ENCODE measurements at regions not wholly inside any gene's neighbourhood (a gene's known extent, or its start where the extent isn't known, plus 50 kb on each side); places are given as distances from the start of the nearest gene placed in this dataset.

DNA sequence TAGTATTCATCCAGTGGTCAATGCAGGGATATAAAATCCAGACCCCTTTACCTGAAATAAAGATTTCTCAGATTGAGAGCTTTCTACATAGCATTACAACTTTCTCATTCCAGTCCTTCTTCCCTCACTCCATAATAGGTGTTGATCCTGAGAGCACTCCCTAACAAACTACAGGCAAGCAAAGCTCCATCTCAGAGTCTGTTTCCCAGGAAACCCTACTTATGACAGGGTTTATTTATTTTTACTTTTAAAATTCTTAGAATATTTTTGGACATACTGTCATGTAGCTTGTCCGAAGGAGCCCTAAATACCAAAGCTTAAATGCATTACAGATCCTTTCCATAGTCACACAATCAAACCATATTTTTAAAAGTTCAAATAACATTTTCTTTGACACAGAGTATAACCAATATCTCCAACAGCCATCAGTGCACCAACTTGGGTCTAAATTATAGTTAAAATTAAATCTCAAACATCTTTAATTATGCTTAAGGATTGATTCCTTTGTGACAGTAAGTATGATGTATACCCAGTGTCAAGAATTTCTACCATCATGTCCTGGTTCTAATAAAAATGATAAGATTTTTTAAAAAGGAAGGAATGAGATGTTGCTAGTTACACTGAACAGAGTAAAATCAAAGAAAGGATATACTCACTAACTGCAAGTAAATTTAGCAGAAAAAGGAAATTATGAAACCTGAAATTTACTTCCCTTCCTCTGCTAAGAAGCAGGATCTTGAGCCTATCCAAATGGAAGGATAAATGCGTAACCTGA lies 580.4 kb upstream of the ADGRL3 start (continued):
- TF ChIP-seq, protein P1, sequence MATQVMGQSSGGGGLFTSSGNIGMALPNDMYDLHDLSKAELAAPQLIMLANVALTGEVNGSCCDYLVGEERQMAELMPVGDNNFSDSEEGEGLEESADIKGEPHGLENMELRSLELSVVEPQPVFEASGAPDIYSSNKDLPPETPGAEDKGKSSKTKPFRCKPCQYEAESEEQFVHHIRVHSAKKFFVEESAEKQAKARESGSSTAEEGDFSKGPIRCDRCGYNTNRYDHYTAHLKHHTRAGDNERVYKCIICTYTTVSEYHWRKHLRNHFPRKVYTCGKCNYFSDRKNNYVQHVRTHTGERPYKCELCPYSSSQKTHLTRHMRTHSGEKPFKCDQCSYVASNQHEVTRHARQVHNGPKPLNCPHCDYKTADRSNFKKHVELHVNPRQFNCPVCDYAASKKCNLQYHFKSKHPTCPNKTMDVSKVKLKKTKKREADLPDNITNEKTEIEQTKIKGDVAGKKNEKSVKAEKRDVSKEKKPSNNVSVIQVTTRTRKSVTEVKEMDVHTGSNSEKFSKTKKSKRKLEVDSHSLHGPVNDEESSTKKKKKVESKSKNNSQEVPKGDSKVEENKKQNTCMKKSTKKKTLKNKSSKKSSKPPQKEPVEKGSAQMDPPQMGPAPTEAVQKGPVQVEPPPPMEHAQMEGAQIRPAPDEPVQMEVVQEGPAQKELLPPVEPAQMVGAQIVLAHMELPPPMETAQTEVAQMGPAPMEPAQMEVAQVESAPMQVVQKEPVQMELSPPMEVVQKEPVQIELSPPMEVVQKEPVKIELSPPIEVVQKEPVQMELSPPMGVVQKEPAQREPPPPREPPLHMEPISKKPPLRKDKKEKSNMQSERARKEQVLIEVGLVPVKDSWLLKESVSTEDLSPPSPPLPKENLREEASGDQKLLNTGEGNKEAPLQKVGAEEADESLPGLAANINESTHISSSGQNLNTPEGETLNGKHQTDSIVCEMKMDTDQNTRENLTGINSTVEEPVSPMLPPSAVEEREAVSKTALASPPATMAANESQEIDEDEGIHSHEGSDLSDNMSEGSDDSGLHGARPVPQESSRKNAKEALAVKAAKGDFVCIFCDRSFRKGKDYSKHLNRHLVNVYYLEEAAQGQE (IDR thresholded peaks at IDR 0.05; ENCODE audit: unreplicated experiment): no peak
- TF ChIP-seq NANOG (IDR thresholded peaks at IDR 0.05; ENCODE audit: borderline replicate concordance) (no peak), POLR2AphosphoS5 (IDR thresholded peaks at IDR 0.05; ENCODE audit: low read depth) (no peak)

DNA sequence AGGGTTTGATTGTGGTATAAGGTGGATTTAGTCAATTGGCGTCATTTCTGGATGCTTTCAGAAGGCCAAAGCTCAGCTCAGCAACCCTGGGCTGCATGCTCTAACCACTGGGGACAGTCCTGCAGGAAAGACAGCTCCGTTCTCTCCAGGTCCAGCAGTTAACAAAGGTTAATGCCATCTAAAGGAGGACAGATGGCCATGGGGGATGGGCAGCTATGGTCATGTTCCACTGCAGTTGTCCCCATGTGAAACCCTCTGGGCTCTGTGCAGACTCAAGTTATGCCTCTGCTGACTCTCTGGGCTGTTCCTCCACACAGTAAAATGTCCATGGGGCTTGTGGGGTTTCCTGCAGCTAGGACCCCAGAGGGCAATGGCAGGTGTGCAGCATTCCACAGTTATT lies 562.1 kb upstream of the ADGRL3 start:
- no peak overlapping the region for H3K4me3 Mint-ChIP-seq
- no peak overlapping the region for H2AFZ ChIP-seq
- DNase-seq (ENCODE audit: low spot score) (no peak), ATAC-seq (no peak)
- H4K20me1 ChIP-seq (replicated peaks; ENCODE audit: insufficient read depth): no peaks in the 10 kb centered on the region
- H3K79me2 ChIP-seq (replicated peaks; ENCODE audit: insufficient read depth): no peaks in the 10 kb centered on the region
- H3K4me1 ChIP-seq (ENCODE audit: insufficient read depth): no peaks in the 10 kb centered on the region
- 0 out of 2 replicates have a peak, but pooled peaks cover 4% of the 10 kb centered on the region for H3K9me2 ChIP-seq (ENCODE audit: insufficient read depth)
- no peak overlapping the region for H3K27ac ChIP-seq (ENCODE audit: low read depth)
- H3K4me1 Mint-ChIP-seq: no peaks in the 10 kb centered on the region
- H3K27me3 Mint-ChIP-seq (ENCODE audit: insufficient read depth, low read depth, poor library complexity): no peaks in the 10 kb centered on the region
- no peak overlapping the region for H3K27ac Mint-ChIP-seq
- H3K27me3 ChIP-seq (ENCODE audit: insufficient read depth): no peaks in the 10 kb centered on the region
- H3F3A ChIP-seq (replicated peaks; ENCODE audit: low read depth): no peaks in the 10 kb centered on the region
- H3K4me3 ChIP-seq: no peak overlapping the region
- peaks cover 34% of the 10 kb centered on the region for H3K9me3 Mint-ChIP-seq
- H3K36me3 ChIP-seq (ENCODE audit: insufficient read depth): no peaks in the 10 kb centered on the region
- H3K36me3 Mint-ChIP-seq (ENCODE audit: low read depth): no peaks in the 10 kb centered on the region; the same call in 2 of the 3 replicates
- no peak overlapping the region for H3K4me2 ChIP-seq
- TF ChIP-seq, protein P2, sequence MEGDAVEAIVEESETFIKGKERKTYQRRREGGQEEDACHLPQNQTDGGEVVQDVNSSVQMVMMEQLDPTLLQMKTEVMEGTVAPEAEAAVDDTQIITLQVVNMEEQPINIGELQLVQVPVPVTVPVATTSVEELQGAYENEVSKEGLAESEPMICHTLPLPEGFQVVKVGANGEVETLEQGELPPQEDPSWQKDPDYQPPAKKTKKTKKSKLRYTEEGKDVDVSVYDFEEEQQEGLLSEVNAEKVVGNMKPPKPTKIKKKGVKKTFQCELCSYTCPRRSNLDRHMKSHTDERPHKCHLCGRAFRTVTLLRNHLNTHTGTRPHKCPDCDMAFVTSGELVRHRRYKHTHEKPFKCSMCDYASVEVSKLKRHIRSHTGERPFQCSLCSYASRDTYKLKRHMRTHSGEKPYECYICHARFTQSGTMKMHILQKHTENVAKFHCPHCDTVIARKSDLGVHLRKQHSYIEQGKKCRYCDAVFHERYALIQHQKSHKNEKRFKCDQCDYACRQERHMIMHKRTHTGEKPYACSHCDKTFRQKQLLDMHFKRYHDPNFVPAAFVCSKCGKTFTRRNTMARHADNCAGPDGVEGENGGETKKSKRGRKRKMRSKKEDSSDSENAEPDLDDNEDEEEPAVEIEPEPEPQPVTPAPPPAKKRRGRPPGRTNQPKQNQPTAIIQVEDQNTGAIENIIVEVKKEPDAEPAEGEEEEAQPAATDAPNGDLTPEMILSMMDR (conservative IDR thresholded peaks at IDR 0.05; ENCODE audit: low read depth in 2 of 2): no peak
- TF ChIP-seq EZH2phosphoT487 (IDR thresholded peaks at IDR 0.05; ENCODE audit: unreplicated experiment): no peak
- TF ChIP-seq, protein P3, sequence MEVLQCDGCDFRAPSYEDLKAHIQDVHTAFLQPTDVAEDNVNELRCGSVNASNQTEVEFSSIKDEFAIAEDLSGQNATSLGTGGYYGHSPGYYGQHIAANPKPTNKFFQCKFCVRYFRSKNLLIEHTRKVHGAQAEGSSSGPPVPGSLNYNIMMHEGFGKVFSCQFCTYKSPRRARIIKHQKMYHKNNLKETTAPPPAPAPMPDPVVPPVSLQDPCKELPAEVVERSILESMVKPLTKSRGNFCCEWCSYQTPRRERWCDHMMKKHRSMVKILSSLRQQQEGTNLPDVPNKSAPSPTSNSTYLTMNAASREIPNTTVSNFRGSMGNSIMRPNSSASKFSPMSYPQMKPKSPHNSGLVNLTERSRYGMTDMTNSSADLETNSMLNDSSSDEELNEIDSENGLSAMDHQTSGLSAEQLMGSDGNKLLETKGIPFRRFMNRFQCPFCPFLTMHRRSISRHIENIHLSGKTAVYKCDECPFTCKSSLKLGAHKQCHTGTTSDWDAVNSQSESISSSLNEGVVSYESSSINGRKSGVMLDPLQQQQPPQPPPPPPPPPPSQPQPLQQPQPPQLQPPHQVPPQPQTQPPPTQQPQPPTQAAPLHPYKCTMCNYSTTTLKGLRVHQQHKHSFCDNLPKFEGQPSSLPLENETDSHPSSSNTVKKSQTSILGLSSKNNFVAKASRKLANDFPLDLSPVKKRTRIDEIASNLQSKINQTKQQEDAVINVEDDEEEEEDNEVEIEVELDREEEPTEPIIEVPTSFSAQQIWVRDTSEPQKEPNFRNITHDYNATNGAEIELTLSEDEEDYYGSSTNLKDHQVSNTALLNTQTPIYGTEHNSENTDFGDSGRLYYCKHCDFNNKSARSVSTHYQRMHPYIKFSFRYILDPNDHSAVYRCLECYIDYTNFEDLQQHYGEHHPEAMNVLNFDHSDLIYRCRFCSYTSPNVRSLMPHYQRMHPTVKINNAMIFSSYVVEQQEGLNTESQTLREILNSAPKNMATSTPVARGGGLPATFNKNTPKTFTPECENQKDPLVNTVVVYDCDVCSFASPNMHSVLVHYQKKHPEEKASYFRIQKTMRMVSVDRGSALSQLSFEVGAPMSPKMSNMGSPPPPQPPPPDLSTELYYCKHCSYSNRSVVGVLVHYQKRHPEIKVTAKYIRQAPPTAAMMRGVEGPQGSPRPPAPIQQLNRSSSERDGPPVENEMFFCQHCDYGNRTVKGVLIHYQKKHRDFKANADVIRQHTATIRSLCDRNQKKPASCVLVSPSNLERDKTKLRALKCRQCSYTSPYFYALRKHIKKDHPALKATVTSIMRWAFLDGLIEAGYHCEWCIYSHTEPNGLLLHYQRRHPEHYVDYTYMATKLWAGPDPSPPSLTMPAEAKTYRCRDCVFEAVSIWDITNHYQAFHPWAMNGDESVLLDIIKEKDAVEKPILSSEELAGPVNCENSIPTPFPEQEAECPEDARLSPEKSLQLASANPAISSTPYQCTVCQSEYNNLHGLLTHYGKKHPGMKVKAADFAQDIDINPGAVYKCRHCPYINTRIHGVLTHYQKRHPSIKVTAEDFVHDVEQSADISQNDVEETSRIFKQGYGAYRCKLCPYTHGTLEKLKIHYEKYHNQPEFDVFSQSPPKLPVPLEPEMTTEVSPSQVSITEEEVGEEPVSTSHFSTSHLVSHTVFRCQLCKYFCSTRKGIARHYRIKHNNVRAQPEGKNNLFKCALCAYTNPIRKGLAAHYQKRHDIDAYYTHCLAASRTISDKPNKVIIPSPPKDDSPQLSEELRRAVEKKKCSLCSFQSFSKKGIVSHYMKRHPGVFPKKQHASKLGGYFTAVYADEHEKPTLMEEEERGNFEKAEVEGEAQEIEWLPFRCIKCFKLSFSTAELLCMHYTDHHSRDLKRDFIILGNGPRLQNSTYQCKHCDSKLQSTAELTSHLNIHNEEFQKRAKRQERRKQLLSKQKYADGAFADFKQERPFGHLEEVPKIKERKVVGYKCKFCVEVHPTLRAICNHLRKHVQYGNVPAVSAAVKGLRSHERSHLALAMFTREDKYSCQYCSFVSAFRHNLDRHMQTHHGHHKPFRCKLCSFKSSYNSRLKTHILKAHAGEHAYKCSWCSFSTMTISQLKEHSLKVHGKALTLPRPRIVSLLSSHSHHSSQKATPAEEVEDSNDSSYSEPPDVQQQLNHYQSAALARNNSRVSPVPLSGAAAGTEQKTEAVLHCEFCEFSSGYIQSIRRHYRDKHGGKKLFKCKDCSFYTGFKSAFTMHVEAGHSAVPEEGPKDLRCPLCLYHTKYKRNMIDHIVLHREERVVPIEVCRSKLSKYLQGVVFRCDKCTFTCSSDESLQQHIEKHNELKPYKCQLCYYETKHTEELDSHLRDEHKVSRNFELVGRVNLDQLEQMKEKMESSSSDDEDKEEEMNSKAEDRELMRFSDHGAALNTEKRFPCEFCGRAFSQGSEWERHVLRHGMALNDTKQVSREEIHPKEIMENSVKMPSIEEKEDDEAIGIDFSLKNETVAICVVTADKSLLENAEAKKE (CRISPR knock-in tag; IDR thresholded peaks at IDR 0.05): no peak
- no peak for TF ChIP-seq STAT1 (IDR thresholded peaks at IDR 0.05; ENCODE audit: unreplicated experiment)
- TF ChIP-seq, protein P1 (IDR thresholded peaks at IDR 0.05; ENCODE audit: unreplicated experiment): no peak
- TF ChIP-seq ZNF114 (CRISPR knock-in tag; IDR thresholded peaks at IDR 0.05): no peak
- no peak for TF ChIP-seq CREB1 (CRISPR knock-in tag; IDR thresholded peaks at IDR 0.05; ENCODE audit: low read depth)
- TF ChIP-seq NANOG (IDR thresholded peaks at IDR 0.05; ENCODE audit: borderline replicate concordance): no peak
